ENCODE measurements at regions not wholly inside any gene's neighbourhood (a gene's known extent, or its start where the extent isn't known, plus 50 kb on each side); places are given as distances from the start of the nearest gene placed in this dataset.

DNA sequence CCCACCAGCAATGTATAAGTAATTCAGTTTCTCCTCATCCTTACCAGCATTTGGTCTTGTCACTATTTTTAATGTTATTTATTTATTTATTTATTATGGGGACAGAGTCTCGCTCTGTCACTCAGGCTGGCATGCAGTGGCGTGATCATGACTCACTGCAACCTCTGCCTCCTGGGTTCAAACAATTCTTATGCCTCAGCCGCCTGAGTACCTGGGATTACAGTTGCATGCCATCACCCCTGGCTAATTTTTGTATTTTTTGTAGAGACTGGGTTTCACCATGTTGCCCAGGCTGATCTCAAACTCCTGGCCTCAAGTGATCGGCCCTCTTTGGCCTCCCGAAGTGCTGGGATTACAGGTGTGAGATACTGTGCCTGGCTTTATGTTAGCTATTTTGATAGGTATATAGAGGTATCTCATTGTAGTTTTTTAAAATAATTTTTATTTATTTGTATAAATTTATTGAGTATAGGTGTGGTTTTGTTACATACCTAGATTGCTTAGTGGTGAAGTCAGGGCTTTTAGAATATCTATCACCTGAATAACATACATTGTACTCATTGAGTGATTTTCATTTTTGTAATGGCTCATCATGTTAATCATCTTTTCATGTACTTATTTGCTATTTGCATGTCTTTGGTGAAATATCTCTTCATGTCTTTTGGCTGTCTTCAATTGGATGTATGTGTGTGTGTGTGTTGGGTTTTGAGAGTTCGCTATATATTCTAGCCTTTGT lies 53.3 kb downstream of the TANC2 start:
- H3K4me3 ChIP-seq (ENCODE audit: low read length in 2 of 2): no peak overlapping the region
- H2BK15ac ChIP-seq (ENCODE audit: low read length): no peak overlapping the region
- no peak overlapping the region for H3K9ac ChIP-seq (ENCODE audit: low read depth, low read length, poor library complexity)
- no CpG with 5 or more reads among the region's 6 CpGs for WGBS, 2 donors (ENCODE audit: extremely low coverage in 2 of 2, insufficient read length in 2 of 2, insufficient replicate concordance in 1 of 2)
- H3K27me3 ChIP-seq (ENCODE audit: control insufficient read depth in 3 of 3, insufficient read depth in 3 of 3, low read depth in 1 of 3, low read length in 3 of 3): no peaks in the 10 kb centered on the region
- no peak overlapping the region for H2BK120ac ChIP-seq (ENCODE audit: low read depth, low read length)
- no peak overlapping the region for H4K8ac ChIP-seq (ENCODE audit: low read depth, low read length)
- no peak overlapping the region for H3K4ac ChIP-seq (ENCODE audit: low read length)
- no peak overlapping the region for H4K91ac ChIP-seq (ENCODE audit: low read depth, low read length, poor library complexity)
- no peak overlapping the region for H3K4me2 ChIP-seq (ENCODE audit: insufficient read depth, low read length, poor library complexity, severe bottlenecking)
- H3K14ac ChIP-seq (ENCODE audit: low read length): no peak overlapping the region
- H3K23ac ChIP-seq (ENCODE audit: low read depth, low read length, poor library complexity): no peak overlapping the region
- DNase-seq (ENCODE audit: low spot score): no peak
- no peaks in the 10 kb centered on the region for H3K4me1 ChIP-seq (ENCODE audit: control insufficient read depth in 2 of 2, insufficient read depth in 1 of 2, low read depth in 1 of 2, low read length in 2 of 2)
- H3K36me3 ChIP-seq (replicated peaks in 1 of 2; ENCODE audit: control insufficient read depth in 2 of 2, insufficient read depth in 2 of 2, low read length in 2 of 2): no peaks in the 10 kb centered on the region
- no peaks in the 10 kb centered on the region for H3K79me1 ChIP-seq (ENCODE audit: low read depth, low read length)
- H3K9me3 ChIP-seq (replicated peaks in 1 of 2; ENCODE audit: control insufficient read depth in 2 of 2, insufficient read depth in 1 of 2, low read depth in 1 of 2, low read length in 2 of 2): peaks cover 6% of the 10 kb centered on the region in 2 donors
- no peak overlapping the region for H3K27ac ChIP-seq (replicated peaks; ENCODE audit: low read length)
- H2BK12ac ChIP-seq (ENCODE audit: low read length): no peak overlapping the region
- H3K18ac ChIP-seq (ENCODE audit: low read length): no peak overlapping the region
- H2BK5ac ChIP-seq (ENCODE audit: low read length): no peak overlapping the region
- no peak overlapping the region for H2AFZ ChIP-seq (ENCODE audit: low read length)
- H2AK5ac ChIP-seq (ENCODE audit: low read depth, low read length): no peak overlapping the region

GRCh38 chr17:63022567-63022966 lies 56.5 kb downstream of the TANC2 start:
- H3K9ac ChIP-seq (ENCODE audit: low read depth, low read length, poor library complexity): no peak overlapping the region
- H3K36me3 ChIP-seq (replicated peaks in 1 of 2; ENCODE audit: control insufficient read depth in 2 of 2, insufficient read depth in 2 of 2, low read length in 2 of 2): no peaks in the 10 kb centered on the region
- no peak overlapping the region for H3K4me3 ChIP-seq (ENCODE audit: low read length in 2 of 2)
- H2BK15ac ChIP-seq (ENCODE audit: low read length): no peak overlapping the region
- peak overlapping the region; percentile 31 for H3K18ac ChIP-seq (ENCODE audit: low read length)
- no peak overlapping the region for H3K14ac ChIP-seq (ENCODE audit: low read length)
- no peaks in the 10 kb centered on the region for H3K27me3 ChIP-seq (ENCODE audit: control insufficient read depth in 3 of 3, insufficient read depth in 3 of 3, low read depth in 1 of 3, low read length in 3 of 3)
- no peaks in the 10 kb centered on the region for H3K79me1 ChIP-seq (ENCODE audit: low read depth, low read length)
- H3K23ac ChIP-seq (ENCODE audit: low read depth, low read length, poor library complexity): no peak overlapping the region
- peaks cover 5 to 6% of the 10 kb centered on the region in 2 donors for H3K9me3 ChIP-seq (replicated peaks in 1 of 2; ENCODE audit: control insufficient read depth in 2 of 2, insufficient read depth in 1 of 2, low read depth in 1 of 2, low read length in 2 of 2)
- no peak overlapping the region for H3K4ac ChIP-seq (ENCODE audit: low read length)
- H3K27ac ChIP-seq (replicated peaks; ENCODE audit: low read length): no peak overlapping the region
- no peak overlapping the region for H2AFZ ChIP-seq (ENCODE audit: low read length)
- WGBS, 2 donors (ENCODE audit: extremely low coverage in 2 of 2, insufficient read length in 2 of 2, insufficient replicate concordance in 1 of 2): no CpG with 5 or more reads among the region's 1 CpG
- H3K4me2 ChIP-seq (ENCODE audit: insufficient read depth, low read length, poor library complexity, severe bottlenecking): no peak overlapping the region
- H3K4me1 ChIP-seq (ENCODE audit: control insufficient read depth in 2 of 2, insufficient read depth in 1 of 2, low read depth in 1 of 2, low read length in 2 of 2): no peaks in the 10 kb centered on the region
- no peak overlapping the region for H2AK5ac ChIP-seq (ENCODE audit: low read depth, low read length)
- no peak for DNase-seq (ENCODE audit: low spot score)
- H2BK120ac ChIP-seq (ENCODE audit: low read depth, low read length): no peak overlapping the region
- no peak overlapping the region for H2BK12ac ChIP-seq (ENCODE audit: low read length)
- no peak overlapping the region for H4K8ac ChIP-seq (ENCODE audit: low read depth, low read length)
- no peak overlapping the region for H2BK5ac ChIP-seq (ENCODE audit: low read length)
- H4K91ac ChIP-seq (ENCODE audit: low read depth, low read length, poor library complexity): no peak overlapping the region

- no peak overlapping the region for H3K27ac ChIP-seq (replicated peaks; ENCODE audit: low read length)
- H2BK15ac ChIP-seq (ENCODE audit: low read length): no peak overlapping the region
- H3K9me3 ChIP-seq (replicated peaks in 1 of 2; ENCODE audit: control insufficient read depth in 2 of 2, insufficient read depth in 1 of 2, low read depth in 1 of 2, low read length in 2 of 2): peaks cover 5 to 6% of the 10 kb centered on the region in 2 donors
- no peaks in the 10 kb centered on the region for H3K4me1 ChIP-seq (ENCODE audit: control insufficient read depth in 2 of 2, insufficient read depth in 1 of 2, low read depth in 1 of 2, low read length in 2 of 2)
- H3K18ac ChIP-seq (ENCODE audit: low read length): no peak overlapping the region
- no peak overlapping the region for H4K8ac ChIP-seq (ENCODE audit: low read depth, low read length)
- no peak overlapping the region for H3K4me2 ChIP-seq (ENCODE audit: insufficient read depth, low read length, poor library complexity, severe bottlenecking)
- H3K23ac ChIP-seq (ENCODE audit: low read depth, low read length, poor library complexity): no peak overlapping the region
- WGBS, 2 donors (ENCODE audit: extremely low coverage in 2 of 2, insufficient read length in 2 of 2, insufficient replicate concordance in 1 of 2): no CpG with 5 or more reads among the region's 2 CpGs
- H2BK120ac ChIP-seq (ENCODE audit: low read depth, low read length): no peak overlapping the region
- H3K4me3 ChIP-seq (ENCODE audit: low read length in 2 of 2): no peak overlapping the region
- H2BK5ac ChIP-seq (ENCODE audit: low read length): no peak overlapping the region
- H2AK5ac ChIP-seq (ENCODE audit: low read depth, low read length): no peak overlapping the region
- H3K14ac ChIP-seq (ENCODE audit: low read length): no peak overlapping the region
- H3K27me3 ChIP-seq (ENCODE audit: control insufficient read depth in 3 of 3, insufficient read depth in 3 of 3, low read depth in 1 of 3, low read length in 3 of 3): no peaks in the 10 kb centered on the region
- no peak overlapping the region for H4K91ac ChIP-seq (ENCODE audit: low read depth, low read length, poor library complexity)
- no peak overlapping the region for H2BK12ac ChIP-seq (ENCODE audit: low read length)
- no peak overlapping the region for H3K9ac ChIP-seq (ENCODE audit: low read depth, low read length, poor library complexity)
- no peaks in the 10 kb centered on the region for H3K36me3 ChIP-seq (replicated peaks in 1 of 2; ENCODE audit: control insufficient read depth in 2 of 2, insufficient read depth in 2 of 2, low read length in 2 of 2)
- H2AFZ ChIP-seq (ENCODE audit: low read length): no peak overlapping the region
- no peak overlapping the region for H3K4ac ChIP-seq (ENCODE audit: low read length)
- H3K79me1 ChIP-seq (ENCODE audit: low read depth, low read length): no peaks in the 10 kb centered on the region
- DNase-seq (ENCODE audit: low spot score): no peak
These were observed 57.0 kb downstream of the TANC2 start for GRCh38 chr17:63023049-63023448.

DNA sequence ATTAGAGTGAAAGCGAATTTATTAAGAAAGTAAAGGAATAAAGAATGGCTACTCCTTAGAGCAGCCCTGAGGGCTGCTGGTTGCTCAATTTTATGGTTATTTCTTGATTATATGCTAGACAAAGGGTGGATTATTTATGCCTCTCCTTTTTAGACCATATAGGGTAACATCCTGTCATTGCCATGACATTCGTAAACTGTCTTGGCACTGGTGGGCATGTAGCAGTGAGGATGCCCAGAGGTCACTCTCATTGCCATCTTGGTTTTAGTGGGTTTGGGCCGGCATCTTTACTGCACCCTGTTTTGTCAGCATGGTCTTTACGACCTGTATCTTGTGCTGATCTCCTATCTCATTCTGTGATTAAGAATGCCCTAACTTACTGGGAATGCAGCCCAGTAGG lies 58.2 kb downstream of the TANC2 start:
- no peak overlapping the region for H3K4me2 ChIP-seq (ENCODE audit: insufficient read depth, low read length, poor library complexity, severe bottlenecking)
- H3K36me3 ChIP-seq (replicated peaks in 1 of 2; ENCODE audit: control insufficient read depth in 2 of 2, insufficient read depth in 2 of 2, low read length in 2 of 2): no peaks in the 10 kb centered on the region
- H3K27me3 ChIP-seq (ENCODE audit: control insufficient read depth in 3 of 3, insufficient read depth in 3 of 3, low read depth in 1 of 3, low read length in 3 of 3): no peaks in the 10 kb centered on the region
- peaks cover 5 to 6% of the 10 kb centered on the region in 2 donors for H3K9me3 ChIP-seq (replicated peaks in 1 of 2; ENCODE audit: control insufficient read depth in 2 of 2, insufficient read depth in 1 of 2, low read depth in 1 of 2, low read length in 2 of 2)
- no peak overlapping the region for H3K23ac ChIP-seq (ENCODE audit: low read depth, low read length, poor library complexity)
- no peak overlapping the region for H3K4ac ChIP-seq (ENCODE audit: low read length)
- H4K91ac ChIP-seq (ENCODE audit: low read depth, low read length, poor library complexity): no peak overlapping the region
- H3K14ac ChIP-seq (ENCODE audit: low read length): no peak overlapping the region
- no peak overlapping the region for H3K9ac ChIP-seq (ENCODE audit: low read depth, low read length, poor library complexity)
- H2AFZ ChIP-seq (ENCODE audit: low read length): no peak overlapping the region
- no peak overlapping the region for H2BK15ac ChIP-seq (ENCODE audit: low read length)
- H3K4me3 ChIP-seq (ENCODE audit: low read length in 2 of 2): no peak overlapping the region
- no peak overlapping the region for H2BK12ac ChIP-seq (ENCODE audit: low read length)
- no peak overlapping the region for H3K27ac ChIP-seq (replicated peaks; ENCODE audit: low read length)
- H3K79me1 ChIP-seq (ENCODE audit: low read depth, low read length): no peaks in the 10 kb centered on the region
- no peak overlapping the region for H2BK120ac ChIP-seq (ENCODE audit: low read depth, low read length)
- no peak overlapping the region for H2AK5ac ChIP-seq (ENCODE audit: low read depth, low read length)
- no peak overlapping the region for H2BK5ac ChIP-seq (ENCODE audit: low read length)
- no CpG with 5 or more reads among the region's 4 CpGs for WGBS, 2 donors (ENCODE audit: extremely low coverage in 2 of 2, insufficient read length in 2 of 2, insufficient replicate concordance in 1 of 2)
- DNase-seq (ENCODE audit: low spot score): no peak
- no peaks in the 10 kb centered on the region for H3K4me1 ChIP-seq (ENCODE audit: control insufficient read depth in 2 of 2, insufficient read depth in 1 of 2, low read depth in 1 of 2, low read length in 2 of 2)
- no peak overlapping the region for H4K8ac ChIP-seq (ENCODE audit: low read depth, low read length)
- H3K18ac ChIP-seq (ENCODE audit: low read length): no peak overlapping the region

All from neuronal stem cell (in vitro differentiated cells).